Upper lobe of right lung (tissue), 1 donor: ENCODE measurements at regions not wholly inside any gene's neighbourhood (a gene's known extent, or its start where the extent isn't known, plus 50 kb on each side); places are given as distances from the start of the nearest gene placed in this dataset.
A peak's percentile ranks its signal among the peaks of the same experiment; 100 is the strongest.
"Not testable (repeated sequence)": the region's sequence is repeated elsewhere in the genome, so short reads cannot be mapped to it uniquely, and the experiment has no call there.

Experiments used
- ATAC-seq: fragments of 200-7000 bp; cut with Tn5 transposase; one replicate; pipeline ENCODE4 v1.9.1; 2020; ENCODE audit warnings: mild to moderate bottlenecking, moderate library complexity
- DNase-seq: peaks from one replicate; pipeline ENCODE4 v3.0.0-alpha.2; 2020
- H3K27ac ChIP-seq: fragments of 200-600 bp; one replicate; pipeline ENCODE4 v1.8.0; 2022
- H3K27me3 ChIP-seq: fragments of 200-600 bp; one replicate; pipeline ENCODE4 v1.8.0; 2022; ENCODE audit warnings: mild to moderate bottlenecking
- H3K36me3 ChIP-seq: fragments of 200-600 bp; one replicate; pipeline ENCODE4 v1.8.0; 2022
- H3K4me1 ChIP-seq: fragments of 200-600 bp; one replicate; pipeline ENCODE4 v1.8.0; 2022
- H3K4me3 ChIP-seq: fragments of 200-600 bp; one replicate; pipeline ENCODE4 v1.8.0; 2022; ENCODE audit warnings: mild to moderate bottlenecking
- H3K9me3 ChIP-seq: fragments of 200-600 bp; one replicate; pipeline ENCODE4 v1.8.0; 2022
- intact Hi-C: fragments of 100-400 bp; cut with DNase I; formaldehyde crosslinking; loops from one replicate; pipeline ENCODE4 v1.11.0; 2022
- TF ChIP-seq, protein P1 (sequence below): fragments of 200-600 bp; IDR thresholded peaks from one replicate; pipeline ENCODE4 v1.8.0; 2022; ENCODE audit warnings: antibody characterized with exemption
- donor health status: DM: no; HTN: yes; CAD: no; lungs with severe emphysema.

DNA sequence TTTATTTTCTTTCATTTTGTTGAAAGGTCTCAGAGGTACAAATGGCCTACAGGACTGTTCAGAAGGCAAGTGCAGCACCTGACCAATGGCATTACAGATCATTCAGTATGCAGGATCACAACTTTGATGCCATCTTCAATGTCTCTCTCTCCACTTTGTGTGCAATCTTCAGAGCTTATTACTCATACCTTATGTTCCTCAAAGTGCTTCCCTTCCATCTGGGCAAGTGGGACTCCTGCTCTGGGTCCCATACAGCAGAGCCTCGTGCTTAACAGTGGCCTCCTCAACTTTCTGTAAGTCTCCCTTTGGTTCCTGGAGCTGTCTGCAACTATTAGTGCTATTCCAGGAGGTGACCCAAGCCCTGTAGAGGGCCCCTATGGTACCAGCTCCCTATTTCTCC is 358.4 kb upstream of the RPS23 start:
- DNase-seq, result no peak
- intact Hi-C loops, result no loop called here
- TF ChIP-seq, protein P1, sequence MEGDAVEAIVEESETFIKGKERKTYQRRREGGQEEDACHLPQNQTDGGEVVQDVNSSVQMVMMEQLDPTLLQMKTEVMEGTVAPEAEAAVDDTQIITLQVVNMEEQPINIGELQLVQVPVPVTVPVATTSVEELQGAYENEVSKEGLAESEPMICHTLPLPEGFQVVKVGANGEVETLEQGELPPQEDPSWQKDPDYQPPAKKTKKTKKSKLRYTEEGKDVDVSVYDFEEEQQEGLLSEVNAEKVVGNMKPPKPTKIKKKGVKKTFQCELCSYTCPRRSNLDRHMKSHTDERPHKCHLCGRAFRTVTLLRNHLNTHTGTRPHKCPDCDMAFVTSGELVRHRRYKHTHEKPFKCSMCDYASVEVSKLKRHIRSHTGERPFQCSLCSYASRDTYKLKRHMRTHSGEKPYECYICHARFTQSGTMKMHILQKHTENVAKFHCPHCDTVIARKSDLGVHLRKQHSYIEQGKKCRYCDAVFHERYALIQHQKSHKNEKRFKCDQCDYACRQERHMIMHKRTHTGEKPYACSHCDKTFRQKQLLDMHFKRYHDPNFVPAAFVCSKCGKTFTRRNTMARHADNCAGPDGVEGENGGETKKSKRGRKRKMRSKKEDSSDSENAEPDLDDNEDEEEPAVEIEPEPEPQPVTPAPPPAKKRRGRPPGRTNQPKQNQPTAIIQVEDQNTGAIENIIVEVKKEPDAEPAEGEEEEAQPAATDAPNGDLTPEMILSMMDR, result no peak

DNA sequence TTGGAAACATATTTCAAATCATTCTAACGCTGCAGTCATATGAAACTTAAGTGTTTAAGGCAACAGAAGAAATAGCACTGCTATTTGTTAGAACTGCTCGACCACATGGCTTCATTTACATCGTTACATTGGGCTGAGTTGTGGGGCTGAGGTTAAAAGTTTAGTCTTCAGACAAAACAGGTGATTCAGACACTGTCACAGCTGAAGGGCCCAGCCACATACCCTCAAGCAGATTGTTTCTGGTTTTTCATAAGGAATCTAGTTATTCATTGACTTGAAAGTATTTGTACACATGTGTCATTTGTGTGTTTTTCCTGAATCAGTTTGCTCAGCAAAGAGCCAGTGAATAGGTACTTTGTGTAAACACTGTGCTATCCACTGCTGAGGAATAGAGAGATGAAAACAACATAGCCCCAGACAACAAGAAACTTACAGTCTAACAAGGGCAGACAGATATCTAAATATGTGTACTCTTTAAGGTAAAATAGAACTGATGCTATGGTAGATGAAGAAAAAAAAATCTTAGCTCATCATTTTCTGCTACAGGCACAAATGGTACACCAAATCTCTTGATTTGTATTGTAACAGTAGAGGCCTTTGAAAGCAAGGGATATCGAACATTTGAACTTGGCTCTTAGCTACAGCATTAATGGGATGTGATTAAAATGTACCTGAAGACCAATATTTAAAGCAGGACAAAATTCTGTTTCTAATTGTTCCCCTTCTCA is 357.6 kb upstream of the RPS23 start:
- Histone ChIP-seq H3K27ac (no peak overlapping the region), H3K4me3 (no peak overlapping the region), H3K4me1 (peaks cover 12% of the 10 kb centered on the region), H3K36me3 (no peaks in the 10 kb centered on the region), H3K9me3 (no peaks in the 10 kb centered on the region), H3K27me3 (no peaks in the 10 kb centered on the region)
- DNase-seq (no peak), ATAC-seq (peak; percentile 71)
- intact Hi-C loops, result no loop called here
- TF ChIP-seq, protein P1, result no peak

More for the DNA sequence above, 358.4 kb upstream of the RPS23 start:
- Histone ChIP-seq H3K27ac (no peak overlapping the region), H3K4me1 (peaks cover 12% of the 10 kb centered on the region), H3K9me3 (no peaks in the 10 kb centered on the region), H3K27me3 (no peaks in the 10 kb centered on the region), H3K36me3 (no peaks in the 10 kb centered on the region), H3K4me3 (no peak overlapping the region)
- peak; percentile 41 for ATAC-seq

DNA sequence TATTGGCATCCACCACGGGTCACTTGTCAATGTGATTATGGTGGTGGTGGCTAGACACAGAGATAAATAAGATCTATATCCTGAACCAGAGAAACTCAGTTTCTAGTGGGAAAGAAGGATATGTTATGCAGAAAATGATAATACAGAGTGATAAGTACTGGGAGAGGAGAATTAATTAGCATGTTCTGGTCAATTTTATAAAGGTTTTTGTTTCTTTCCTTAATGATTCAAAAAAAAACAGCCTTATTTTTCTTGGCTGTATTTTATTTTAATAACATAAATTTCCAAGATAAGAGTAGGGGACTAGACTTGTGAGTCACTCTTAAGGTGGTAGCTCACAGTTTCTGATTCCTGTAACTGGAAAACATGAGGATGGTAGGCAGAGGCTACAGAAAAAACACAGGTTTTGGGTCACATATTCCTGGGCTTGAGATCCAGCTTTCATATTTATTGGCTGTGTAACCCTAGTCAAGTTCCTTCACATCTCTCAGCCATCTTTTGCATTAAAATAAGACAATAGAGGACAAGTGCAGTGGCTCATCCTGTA is 350.3 kb upstream of the RPS23 start:
- no peak for DNase-seq
- intact Hi-C loops, result no loop called here

DNA sequence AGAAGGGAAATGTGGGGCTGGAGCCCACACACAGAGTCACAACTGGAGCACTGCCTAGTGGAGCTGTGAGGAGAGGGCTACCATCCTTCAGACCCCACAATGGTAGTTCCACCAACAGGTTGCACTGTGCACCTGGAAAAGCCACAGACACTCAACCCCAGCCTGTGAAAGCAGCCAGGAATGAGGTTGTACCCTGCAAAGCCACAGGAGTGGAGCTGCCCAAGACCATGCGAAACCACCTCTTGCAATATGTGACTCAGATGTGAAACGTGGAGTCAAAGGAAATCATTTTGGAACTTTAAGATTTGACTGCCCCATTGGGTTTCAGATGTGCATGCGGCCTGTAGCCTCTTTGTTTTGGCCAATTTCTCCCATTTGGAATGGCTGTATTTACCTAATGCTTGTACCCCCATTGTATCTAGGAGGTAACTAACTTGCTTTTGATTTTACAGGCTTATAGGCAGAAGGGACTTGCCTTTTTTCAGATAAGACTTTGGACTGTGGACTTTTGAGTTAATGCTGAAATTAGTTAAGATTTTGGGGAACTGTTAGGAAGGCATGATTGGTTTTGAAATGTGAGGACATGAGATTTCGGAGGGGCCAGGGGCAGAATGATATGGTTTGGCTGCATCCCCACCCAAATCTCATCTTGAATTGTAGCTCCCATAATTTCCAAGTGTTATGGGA is 348.9 kb upstream of the RPS23 start:
- H3K4me3 ChIP-seq, ATAC-seq, H3K36me3 ChIP-seq, H3K9me3 ChIP-seq, DNase-seq, H3K27ac ChIP-seq, H3K4me1 ChIP-seq, intact Hi-C loops, H3K27me3 ChIP-seq: not testable (repeated sequence)

More for the DNA sequence above, 350.3 kb upstream of the RPS23 start:
- H3K9me3 ChIP-seq, result no peaks in the 10 kb centered on the region
- TF ChIP-seq, protein P1, result no peak
- H3K27me3 ChIP-seq, result no peaks in the 10 kb centered on the region
- no peak overlapping the region for H3K27ac ChIP-seq
- H3K4me1 ChIP-seq, result no peaks in the 10 kb centered on the region
- no peak for ATAC-seq
- no peaks in the 10 kb centered on the region for H3K36me3 ChIP-seq
- no peak overlapping the region for H3K4me3 ChIP-seq

DNA sequence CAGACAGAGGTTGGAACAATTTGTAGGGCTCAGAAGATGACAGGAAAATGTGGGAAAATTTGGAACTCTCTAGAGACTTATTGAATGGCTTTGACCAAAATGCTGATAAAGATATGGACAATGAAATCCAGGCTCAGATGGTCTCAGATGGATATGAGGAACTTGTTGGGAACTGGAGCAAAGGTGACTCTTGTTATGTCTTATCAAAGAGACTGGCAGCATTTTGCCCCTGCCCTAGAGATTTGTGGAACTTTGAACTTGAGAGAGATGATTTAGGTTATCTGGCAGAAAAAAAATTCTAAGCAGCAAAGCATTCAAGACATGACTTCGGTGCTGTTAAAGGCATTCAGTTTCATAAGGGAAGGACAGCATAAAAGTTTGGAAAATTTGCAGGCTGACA is 347.9 kb upstream of the RPS23 start:
- H3K36me3 ChIP-seq, H3K27ac ChIP-seq, ATAC-seq, H3K9me3 ChIP-seq, H3K27me3 ChIP-seq, H3K4me3 ChIP-seq, intact Hi-C loops, DNase-seq, H3K4me1 ChIP-seq: not testable (repeated sequence)

DNA sequence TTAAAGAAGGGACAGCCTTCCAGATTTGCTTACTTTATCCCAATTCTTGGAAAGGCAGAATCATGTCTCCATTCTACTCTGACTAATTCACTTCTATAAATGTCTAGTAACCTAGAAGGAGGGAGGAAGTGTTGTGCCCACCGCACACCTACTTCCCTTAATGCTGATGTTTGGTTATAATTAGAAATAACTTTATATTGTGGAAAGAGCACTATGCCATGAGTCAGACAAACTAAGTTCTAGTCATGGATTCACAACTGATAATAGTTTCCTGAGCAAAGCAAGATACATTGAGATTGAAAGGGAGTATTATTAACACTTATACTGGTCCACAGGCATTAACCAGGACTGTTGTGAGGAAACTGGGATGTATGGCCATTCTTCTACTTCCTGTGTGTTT is 345.9 kb upstream of the RPS23 start:
- intact Hi-C loops, result no loop called here
- no peaks in the 10 kb centered on the region for H3K9me3 ChIP-seq
- no peaks in the 10 kb centered on the region for H3K36me3 ChIP-seq
- H3K4me3 ChIP-seq, result no peak overlapping the region
- TF ChIP-seq, protein P1, result no peak
- H3K27me3 ChIP-seq, result no peaks in the 10 kb centered on the region
- H3K4me1 ChIP-seq, result no peaks in the 10 kb centered on the region
- ATAC-seq (no peak), DNase-seq (no peak)
- H3K27ac ChIP-seq, result no peak overlapping the region
